ENCODE measurements at regions not wholly inside any gene's neighbourhood (a gene's known extent, or its start where the extent isn't known, plus 50 kb on each side); places are given as distances from the start of the nearest gene placed in this dataset.

DNA sequence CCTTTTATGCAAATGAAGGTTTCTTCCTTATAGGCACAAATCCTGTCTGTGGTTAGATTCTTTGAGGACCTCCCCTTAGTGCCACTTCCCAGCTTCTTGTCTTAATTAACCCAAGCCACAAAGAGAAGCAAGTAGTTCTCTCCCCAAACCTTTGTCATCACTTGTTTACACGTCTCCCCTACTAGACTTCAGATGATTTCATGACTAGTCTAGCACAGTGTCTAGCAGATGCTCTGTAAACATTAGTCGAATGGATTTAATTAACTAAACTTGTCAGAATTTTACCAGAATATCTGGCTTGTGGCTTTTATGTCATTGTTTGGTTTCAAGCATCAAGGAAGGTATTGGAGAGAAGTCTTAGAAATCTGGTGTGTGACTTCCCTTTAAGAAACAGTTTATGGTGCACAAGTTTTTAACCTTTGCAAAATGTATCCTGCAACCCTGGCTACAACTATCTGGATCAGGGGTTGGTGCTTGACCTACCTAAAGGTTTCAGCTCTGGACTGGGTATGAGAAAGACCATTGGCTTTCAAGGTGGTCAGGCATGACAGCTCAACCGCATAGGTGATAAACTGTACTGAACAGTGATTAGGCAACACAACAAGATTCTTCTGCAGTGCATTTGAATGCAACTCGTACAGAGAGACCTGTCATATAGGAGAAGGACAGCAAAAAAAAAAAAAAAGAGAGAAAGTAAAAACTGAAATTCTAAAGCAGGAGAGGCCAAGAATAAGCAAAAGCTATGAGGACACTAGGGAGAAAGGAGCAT lies 93.2 kb upstream of the CCDC150 start:
- TF ChIP-seq, protein P1, sequence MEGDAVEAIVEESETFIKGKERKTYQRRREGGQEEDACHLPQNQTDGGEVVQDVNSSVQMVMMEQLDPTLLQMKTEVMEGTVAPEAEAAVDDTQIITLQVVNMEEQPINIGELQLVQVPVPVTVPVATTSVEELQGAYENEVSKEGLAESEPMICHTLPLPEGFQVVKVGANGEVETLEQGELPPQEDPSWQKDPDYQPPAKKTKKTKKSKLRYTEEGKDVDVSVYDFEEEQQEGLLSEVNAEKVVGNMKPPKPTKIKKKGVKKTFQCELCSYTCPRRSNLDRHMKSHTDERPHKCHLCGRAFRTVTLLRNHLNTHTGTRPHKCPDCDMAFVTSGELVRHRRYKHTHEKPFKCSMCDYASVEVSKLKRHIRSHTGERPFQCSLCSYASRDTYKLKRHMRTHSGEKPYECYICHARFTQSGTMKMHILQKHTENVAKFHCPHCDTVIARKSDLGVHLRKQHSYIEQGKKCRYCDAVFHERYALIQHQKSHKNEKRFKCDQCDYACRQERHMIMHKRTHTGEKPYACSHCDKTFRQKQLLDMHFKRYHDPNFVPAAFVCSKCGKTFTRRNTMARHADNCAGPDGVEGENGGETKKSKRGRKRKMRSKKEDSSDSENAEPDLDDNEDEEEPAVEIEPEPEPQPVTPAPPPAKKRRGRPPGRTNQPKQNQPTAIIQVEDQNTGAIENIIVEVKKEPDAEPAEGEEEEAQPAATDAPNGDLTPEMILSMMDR (IDR thresholded peaks at IDR 0.05), result no peak
- Histone ChIP-seq H3K36me3 (no peaks in the 10 kb centered on the region), H3K27me3 (no peaks in the 10 kb centered on the region), H3K4me3 (no peak overlapping the region), H3K4me1 (no peaks in the 10 kb centered on the region), H3K9me3 (no peaks in the 10 kb centered on the region), H3K27ac (no peak overlapping the region)
- intact Hi-C loops (cut with DNase I; ENCODE audit: low total_unique reads), result no loop called here
- DNase-seq, result no peak

DNA sequence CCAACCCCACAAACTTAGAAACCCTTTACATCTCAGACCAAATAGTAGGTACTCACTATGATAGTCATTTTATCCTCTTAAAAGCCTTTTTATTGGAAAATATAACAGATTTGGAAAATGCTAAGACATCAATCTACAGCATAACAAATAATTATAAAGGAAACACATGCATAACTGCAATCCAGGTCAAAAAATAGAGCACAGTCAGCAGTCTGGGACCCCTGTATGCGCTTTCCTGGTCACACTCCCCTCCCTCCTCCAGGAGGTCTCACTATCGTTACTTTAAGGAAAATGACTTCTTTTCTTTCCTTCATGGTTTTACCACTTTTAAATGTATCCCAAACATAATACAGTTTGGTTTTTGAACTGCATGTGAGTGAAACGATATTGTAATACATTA lies 90.5 kb upstream of the CCDC150 start:
- no peak for DNase-seq
- intact Hi-C loops (cut with DNase I; ENCODE audit: low total_unique reads), result no loop called here
- H3K9me3 ChIP-seq, result no peaks in the 10 kb centered on the region
- H3K27me3 ChIP-seq, result no peaks in the 10 kb centered on the region
- H3K36me3 ChIP-seq, result no peaks in the 10 kb centered on the region
- TF ChIP-seq, protein P1 (IDR thresholded peaks at IDR 0.05), result no peak
- no peak overlapping the region for H3K4me3 ChIP-seq
- H3K4me1 ChIP-seq, result no peaks in the 10 kb centered on the region
- H3K27ac ChIP-seq, result no peak overlapping the region

DNA sequence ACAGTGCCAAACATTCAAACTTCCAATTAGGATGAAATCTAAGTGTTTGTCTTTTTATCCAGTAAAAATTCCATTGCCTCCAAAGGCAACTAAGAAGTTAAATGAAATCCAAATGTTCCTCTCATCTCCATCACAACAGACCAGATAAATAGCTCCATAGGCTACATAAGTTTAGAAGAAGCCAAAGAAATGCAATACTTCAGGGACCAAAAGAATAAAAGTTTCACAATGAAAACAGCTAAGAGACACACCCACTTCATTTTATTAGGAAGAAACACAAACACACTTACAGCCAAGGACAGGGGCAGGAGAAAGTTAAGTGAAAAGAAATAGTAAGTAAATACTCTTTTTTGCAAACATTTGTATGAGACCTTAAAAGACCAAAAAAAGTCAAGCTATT lies 88.5 kb upstream of the CCDC150 start:
- Histone ChIP-seq H3K9me3 (no peaks in the 10 kb centered on the region), H3K27me3 (no peaks in the 10 kb centered on the region), H3K36me3 (no peaks in the 10 kb centered on the region), H3K27ac (no peak overlapping the region), H3K4me3 (no peak overlapping the region), H3K4me1 (no peaks in the 10 kb centered on the region)
- intact Hi-C loops (cut with DNase I; ENCODE audit: low total_unique reads), result no loop called here
- TF ChIP-seq, protein P1 (IDR thresholded peaks at IDR 0.05), result no peak
- DNase-seq, result no peak

DNA sequence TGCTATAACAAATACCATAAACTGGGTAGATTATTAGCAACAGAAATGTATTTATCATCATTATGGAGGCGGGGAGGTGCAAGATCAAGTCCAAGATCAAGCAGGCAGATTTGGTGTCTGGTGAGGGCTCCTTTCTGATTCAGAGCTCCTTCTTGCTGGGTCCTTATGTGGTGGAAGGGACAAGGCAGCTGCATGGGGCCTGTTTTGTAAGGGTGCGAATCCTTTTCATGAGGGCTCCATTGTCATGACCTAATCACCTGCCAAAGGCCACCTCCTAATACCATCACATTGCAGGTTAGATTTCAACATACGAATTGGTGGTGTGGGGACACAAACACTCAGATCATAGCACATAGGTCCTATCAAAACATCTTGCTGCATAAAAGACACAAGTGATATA lies 84.4 kb upstream of the CCDC150 start:
- no peaks in the 10 kb centered on the region for H3K27me3 ChIP-seq
- intact Hi-C loops (cut with DNase I; ENCODE audit: low total_unique reads), result no loop called here
- H3K9me3 ChIP-seq, result no peaks in the 10 kb centered on the region
- no peak overlapping the region for H3K27ac ChIP-seq
- H3K4me3 ChIP-seq, result no peak overlapping the region
- H3K4me1 ChIP-seq, result no peaks in the 10 kb centered on the region
- no peaks in the 10 kb centered on the region for H3K36me3 ChIP-seq
- no peak for DNase-seq
- TF ChIP-seq, protein P1 (IDR thresholded peaks at IDR 0.05), result no peak

DNA sequence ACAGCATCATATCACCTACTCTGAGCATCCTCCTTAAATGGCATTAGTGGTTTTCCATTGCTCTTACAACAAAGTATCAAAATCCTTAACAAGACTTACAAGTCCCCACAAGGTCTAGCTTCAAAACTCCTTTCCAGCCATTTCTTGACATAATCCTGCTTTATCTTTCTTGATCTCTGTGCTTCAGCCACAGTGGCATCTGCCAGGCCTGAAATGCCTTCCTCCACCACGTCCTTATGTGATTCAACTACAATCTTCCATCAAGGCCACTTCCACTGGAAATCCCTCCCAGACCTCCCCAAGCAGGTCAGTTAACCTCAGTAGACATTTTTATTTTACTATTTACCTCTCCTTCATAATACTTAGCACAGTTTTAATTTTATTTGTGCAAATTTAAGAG lies 83.8 kb upstream of the CCDC150 start:
- Histone ChIP-seq H3K27me3 (no peaks in the 10 kb centered on the region), H3K4me1 (no peaks in the 10 kb centered on the region), H3K9me3 (no peaks in the 10 kb centered on the region), H3K36me3 (no peaks in the 10 kb centered on the region), H3K27ac (no peak overlapping the region), H3K4me3 (no peak overlapping the region)
- TF ChIP-seq, protein P1 (IDR thresholded peaks at IDR 0.05), result no peak
- intact Hi-C loops (cut with DNase I; ENCODE audit: low total_unique reads), result no loop called here
- no peak for DNase-seq

DNA sequence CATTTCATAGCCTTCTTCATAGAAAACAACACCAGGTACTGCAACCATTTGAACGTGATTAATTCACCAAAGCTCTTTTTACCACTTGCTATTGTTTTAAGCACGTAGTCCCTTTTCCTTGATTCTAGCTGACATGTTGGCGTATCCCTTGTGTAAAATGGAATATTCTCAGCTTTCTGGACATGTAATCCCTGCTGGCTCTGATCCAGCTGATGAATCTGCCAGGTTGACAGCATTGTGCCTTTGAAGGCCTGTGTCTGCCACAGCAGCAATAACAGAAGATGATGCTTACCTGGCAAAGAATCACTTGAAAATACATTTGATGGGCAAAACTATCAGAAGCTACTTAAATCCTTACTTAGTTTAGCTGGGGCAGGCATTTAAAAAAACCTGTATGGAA lies 81.0 kb upstream of the CCDC150 start:
- H3K4me1 ChIP-seq, result no peaks in the 10 kb centered on the region
- intact Hi-C loops (cut with DNase I; ENCODE audit: low total_unique reads), result no loop called here
- no peak for DNase-seq
- H3K27me3 ChIP-seq, result no peaks in the 10 kb centered on the region
- no peak overlapping the region for H3K4me3 ChIP-seq
- no peak overlapping the region for H3K27ac ChIP-seq
- no peaks in the 10 kb centered on the region for H3K36me3 ChIP-seq
- no peaks in the 10 kb centered on the region for H3K9me3 ChIP-seq
- TF ChIP-seq, protein P1 (IDR thresholded peaks at IDR 0.05), result no peak

Data from tibial artery (tissue), 4 donors.